HG02852 (cell line): ENCODE measurements at regions not wholly inside any gene's neighbourhood (a gene's known extent, or its start where the extent isn't known, plus 50 kb on each side); places are given as distances from the start of the nearest gene placed in this dataset.

Source experiments
- ATAC-seq: cut with Tn5 transposase; IDR thresholded peaks from one replicate; pipeline ENCODE4 v1.9.1; 2021; ENCODE audit warnings: mild to moderate bottlenecking, moderate library complexity; ENCODE audit not compliant: unreplicated experiment

DNA sequence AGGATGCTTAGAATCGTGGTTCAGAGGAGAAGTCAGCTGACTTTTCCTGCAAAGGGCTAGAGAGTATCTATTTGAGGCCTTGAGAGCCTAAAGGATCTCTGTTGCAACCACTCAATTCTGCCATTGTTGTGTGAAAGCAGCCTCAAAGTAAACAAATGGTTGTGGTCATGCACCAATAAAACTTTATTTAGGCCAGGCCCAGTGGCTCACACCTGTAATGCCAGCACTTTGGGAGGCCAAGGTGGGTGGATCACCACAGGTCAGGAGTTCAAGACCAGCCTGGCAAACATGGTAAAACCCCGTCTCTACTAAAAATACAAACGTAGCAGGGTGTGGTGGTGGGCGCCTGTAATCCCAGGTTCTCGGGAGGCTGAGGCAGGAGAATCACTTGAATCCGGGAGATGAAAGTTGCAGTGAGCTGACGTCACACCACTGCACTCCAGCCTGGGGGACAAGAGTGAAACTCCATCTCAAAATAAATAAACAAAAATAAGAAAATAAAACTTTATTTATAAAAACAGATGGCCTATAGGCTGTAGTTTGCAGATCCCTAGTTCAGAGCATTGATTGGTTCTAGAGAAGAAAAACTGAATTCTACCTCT is 135.9 kb upstream of the KLF4 start:
- ATAC-seq = no peak

GRCh38 chr9:107624234-107624948 is 134.8 kb upstream of the KLF4 start:
- ATAC-seq = no peak

- no peak for ATAC-seq
Measured at GRCh38 chr9:107621436-107621835, 131.9 kb upstream of the KLF4 start.

DNA sequence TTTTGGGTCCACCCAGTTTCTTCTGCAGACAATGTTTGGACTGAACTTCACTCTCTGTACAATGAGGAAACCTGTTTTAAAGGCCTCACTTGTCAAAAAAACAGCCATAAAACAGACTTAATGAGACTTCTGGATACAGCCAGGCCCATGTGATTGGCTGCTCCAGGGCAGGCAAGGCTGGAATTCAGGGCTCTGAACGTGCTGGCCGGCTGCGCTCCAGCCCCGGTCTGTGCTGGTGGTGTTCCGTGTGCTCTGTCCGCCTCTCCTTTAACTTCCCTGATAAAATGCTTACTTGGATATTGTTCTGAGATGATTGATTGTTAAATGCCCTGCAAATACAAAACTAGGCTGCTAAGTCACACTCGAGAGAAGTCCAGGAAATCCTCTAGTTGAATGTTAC is 131.2 kb upstream of the KLF4 start:
- no peak for ATAC-seq

DNA sequence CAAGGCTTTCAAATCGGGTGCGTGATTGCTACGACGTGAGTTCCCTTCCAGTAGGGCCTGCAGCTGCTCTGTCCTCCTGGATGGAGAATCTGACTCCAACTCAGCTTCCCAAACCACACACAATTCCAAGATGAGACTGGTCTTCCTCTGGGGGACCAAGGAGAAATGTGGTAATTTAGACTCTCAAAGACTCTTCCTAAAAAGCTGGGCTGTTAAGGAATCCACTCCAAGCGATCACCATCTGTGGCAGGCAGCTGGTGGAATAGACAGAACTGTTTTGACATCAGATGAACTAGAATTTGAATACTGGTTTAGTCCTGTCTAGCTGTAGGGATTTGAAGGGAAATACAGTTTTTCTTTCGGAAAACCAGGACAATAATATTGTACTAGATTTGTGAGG is 130.7 kb upstream of the KLF4 start:
- no peak for ATAC-seq

GRCh38 chr9:107615321-107615720 is 125.8 kb upstream of the KLF4 start:
- ATAC-seq = no peak

DNA sequence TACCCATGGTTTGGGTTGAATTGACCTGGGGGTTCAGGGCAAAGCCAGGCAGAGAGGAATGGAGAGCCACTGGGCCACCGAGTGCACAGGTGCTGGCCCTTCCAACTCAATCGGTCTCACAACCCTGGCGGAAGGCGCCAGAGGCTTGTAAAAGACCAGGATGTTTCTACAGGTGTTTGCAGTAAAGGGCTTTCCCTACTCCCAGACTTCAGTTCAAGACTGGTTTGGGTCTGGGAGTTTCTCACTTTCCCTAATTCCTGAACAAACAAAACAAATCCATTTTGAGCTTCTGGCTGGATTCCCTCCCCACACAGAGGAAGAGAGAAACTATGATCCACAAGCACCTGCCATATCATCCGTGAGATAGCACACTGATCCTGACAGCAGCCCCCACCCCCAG is 125.2 kb upstream of the KLF4 start:
- ATAC-seq = no peak

GRCh38 chr9:107613321-107613720 is 123.8 kb upstream of the KLF4 start:
- ATAC-seq = no peak

DNA sequence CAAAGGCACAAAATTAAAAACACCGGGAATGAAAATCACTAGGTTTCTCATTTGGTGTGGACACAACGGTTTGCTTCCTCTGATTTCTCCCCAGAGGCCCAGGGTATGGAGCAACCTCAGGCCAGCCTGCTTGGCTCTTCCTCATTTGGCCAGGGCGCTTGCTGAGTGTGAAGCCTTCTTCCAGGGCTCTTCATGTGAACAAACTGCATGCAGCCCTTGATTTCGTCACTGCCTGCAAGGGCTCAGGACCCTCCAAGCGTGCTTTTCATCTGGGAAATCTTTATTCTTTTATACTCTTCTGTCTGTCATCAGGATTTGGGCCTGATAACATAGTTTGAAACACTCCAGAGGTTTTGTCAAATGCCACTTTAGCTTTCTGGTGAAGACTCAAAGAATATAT is 122.6 kb upstream of the KLF4 start:
- ATAC-seq = no peak

DNA sequence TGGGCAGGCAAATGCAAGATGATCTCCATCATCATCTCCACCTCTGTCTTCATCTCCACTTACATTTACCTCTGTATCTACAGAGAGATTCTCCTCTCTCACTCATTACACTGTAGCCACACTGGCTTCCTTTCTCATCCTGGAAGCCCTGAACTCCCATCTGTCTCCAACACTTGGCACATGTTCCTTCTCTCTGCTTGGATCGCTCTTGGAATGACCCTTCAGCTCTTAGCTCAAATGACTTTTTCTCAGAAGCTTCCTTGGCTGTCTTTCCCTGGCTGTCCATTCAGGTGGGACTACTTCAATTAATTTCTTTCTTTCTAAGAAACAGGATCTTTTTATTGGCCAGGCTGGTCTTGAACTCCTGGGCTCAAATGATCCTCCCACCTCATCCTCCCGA is 120.0 kb upstream of the KLF4 start:
- no peak for ATAC-seq

DNA sequence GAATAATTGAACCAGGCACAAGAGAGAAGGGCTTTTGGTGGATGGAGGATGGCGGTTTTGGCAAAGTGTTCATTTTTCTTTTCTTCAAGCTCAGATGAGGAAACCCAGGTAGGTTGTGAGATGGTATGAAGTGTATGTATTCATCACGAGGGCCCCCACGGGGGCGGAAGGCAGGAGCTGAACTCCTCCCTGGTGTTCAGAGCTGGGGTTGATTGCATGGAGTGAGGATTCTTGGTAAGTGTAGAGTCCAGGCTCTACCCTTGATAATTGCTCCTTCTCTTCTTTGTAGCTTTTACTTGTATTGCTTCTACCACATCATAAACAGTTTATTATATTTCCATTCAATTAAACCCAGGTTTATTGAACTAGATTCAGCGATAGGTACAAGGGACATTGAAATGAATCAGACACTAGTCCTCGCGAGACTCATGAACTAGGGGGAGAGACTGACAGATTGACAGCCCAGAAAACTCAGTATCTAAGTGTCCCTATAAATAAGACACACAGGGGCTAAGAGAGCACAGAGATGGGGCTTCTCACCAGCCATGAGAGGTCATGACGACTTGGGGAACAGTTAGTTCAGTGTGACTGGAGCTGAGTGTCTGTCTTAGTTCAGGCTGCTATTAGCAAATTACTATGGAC is 116.7 kb upstream of the KLF4 start:
- no peak for ATAC-seq

- ATAC-seq = no peak
Measured at GRCh38 chr9:107605041-107605440, 115.5 kb upstream of the KLF4 start.

DNA sequence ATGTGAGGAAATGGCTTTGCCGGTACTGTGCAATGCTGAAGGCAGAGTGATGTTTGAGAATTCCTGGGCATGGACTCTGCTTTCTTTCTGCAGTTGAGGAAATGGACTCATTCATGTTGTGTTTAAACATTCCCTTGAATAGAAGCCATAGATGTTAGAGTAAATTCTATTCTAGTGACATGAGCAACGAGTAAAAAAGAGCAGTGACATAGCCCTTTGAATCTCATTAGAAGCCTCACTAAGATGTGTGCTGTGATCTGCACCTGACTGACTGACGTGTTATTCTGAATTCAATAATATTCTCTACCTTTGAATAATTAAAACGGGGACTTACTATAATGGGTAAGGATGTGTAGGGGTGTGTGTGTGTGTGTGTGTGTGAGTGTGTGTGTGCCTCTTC is 113.7 kb upstream of the KLF4 start:
- no peak for ATAC-seq

GRCh38 chr9:107600060-107600573 is 110.5 kb upstream of the KLF4 start:
- no peak for ATAC-seq

DNA sequence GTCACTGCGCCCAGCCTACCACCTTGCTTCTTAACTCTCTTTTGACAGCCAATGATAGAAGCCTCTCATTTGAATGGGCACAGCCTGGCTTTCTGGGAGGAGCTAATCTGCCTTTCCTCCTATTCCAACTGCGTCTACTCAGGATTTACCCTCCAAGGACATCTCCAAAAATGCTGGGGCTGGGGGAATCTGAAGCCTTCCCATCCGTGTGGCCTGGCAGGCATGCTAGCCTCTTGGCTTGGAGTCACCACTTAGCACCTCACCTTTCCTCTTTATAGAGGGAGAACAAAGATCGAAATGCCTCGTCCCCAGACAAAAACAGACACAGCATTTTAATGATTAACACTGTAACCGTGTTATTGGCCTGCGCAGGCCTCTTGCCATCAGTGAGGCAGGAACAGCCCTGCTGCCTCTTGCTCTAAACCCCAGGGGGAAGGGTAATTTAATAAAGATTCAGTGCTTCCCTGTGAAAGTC is 108.2 kb upstream of the KLF4 start:
- no peak for ATAC-seq

GRCh38 chr9:107594908-107595530 is 105.5 kb upstream of the KLF4 start:
- no peak for ATAC-seq

DNA sequence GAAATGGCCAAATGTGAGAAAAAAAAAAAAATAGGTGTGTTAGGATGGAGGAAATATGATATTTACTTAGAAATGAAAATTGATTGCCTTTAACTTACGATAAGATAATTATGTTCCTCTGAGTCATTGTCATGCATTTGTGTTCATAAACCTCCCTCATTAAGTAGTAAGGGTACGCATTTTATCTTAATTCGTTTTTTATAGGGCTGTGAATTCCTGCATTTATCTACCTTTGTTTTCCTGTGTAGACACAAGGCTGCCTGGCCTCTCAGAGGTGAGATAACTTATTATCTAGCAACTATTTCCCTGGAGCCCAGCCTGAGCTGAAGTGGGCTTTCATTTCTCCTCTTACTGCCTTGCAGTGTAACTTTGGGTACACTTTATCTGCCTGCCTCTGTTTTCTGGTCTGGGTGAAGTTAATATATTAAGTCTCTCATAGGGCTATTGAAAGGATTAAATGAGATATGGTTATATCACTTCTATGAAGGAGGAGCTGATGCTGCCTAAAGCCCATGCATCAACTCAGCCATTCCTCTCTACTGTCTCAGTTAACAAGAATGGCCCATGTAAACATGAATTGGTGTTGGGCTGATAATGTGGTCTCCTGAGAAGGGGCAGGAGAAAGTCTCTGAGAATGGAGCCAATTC is 103.8 kb upstream of the KLF4 start:
- no peak for ATAC-seq

GRCh38 chr9:107592424-107592823 is 102.9 kb upstream of the KLF4 start:
- ATAC-seq = no peak

- no peak for ATAC-seq
Measured at GRCh38 chr9:107591781-107592180, 102.2 kb upstream of the KLF4 start.

DNA sequence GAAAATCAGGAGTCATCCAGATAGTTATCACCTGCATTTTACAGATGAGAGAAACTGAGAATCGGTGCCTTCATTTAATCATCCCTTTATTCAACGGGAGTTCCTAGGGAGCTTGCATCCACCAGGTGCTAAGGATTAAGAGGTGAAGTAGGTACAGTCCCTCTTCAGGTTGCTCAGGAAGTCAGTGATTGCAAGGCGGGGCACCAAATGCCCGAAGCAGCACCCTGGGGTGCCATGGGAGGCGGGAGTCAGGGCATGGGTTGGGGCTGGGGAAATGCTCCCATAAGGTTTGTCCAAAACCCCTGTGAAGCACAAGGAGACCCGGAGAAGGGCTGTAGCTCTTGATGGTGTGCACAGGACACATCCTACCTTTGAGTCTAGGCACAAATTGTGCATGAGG is 98.8 kb upstream of the KLF4 start:
- no peak for ATAC-seq
